ENCODE measurements at regions not wholly inside any gene's neighbourhood (a gene's known extent, or its start where the extent isn't known, plus 50 kb on each side); places are given as distances from the start of the nearest gene placed in this dataset.
A peak's percentile ranks its signal among the peaks of the same experiment; 100 is the strongest.

- DNase-seq = no peak
Observed at GRCh38 chr18:42561521-42561920, 554.0 kb downstream of the RIT2 start.

GRCh38 chr18:42563995-42564394, 551.5 kb downstream of the RIT2 start:
- no peak for DNase-seq

GRCh38 chr18:42564761-42565160, 550.7 kb downstream of the RIT2 start:
- no peak for DNase-seq

- DNase-seq = no peak
Observed at GRCh38 chr18:42568773-42569172, 546.7 kb downstream of the RIT2 start.

GRCh38 chr18:42574871-42575270, 540.6 kb downstream of the RIT2 start:
- DNase-seq = peak; percentile 8

- no peak for DNase-seq
Observed at GRCh38 chr18:42576124-42576523, 539.4 kb downstream of the RIT2 start.

- DNase-seq = no peak
Observed at GRCh38 chr18:42578792-42579191, 536.7 kb downstream of the RIT2 start.

GRCh38 chr18:42582266-42582665, 533.2 kb downstream of the RIT2 start:
- DNase-seq = no peak

- DNase-seq = no peak
Observed at GRCh38 chr18:42583283-42583731, 532.2 kb downstream of the RIT2 start.

- no peak for DNase-seq
Observed at GRCh38 chr18:42586601-42587000, 528.9 kb downstream of the RIT2 start.

GRCh38 chr18:42588786-42589185, 526.7 kb downstream of the RIT2 start:
- no peak for DNase-seq

GRCh38 chr18:42604820-42605219, 510.7 kb downstream of the RIT2 start:
- no peak for DNase-seq

GRCh38 chr18:42606886-42607495, 508.5 kb downstream of the RIT2 start:
- no peak for DNase-seq

- no peak for DNase-seq
Observed at GRCh38 chr18:42611134-42611533, 504.4 kb downstream of the RIT2 start.

GRCh38 chr18:42614619-42615293, 500.7 kb downstream of the RIT2 start:
- no peak for DNase-seq

GRCh38 chr18:42617221-42617620, 498.3 kb downstream of the RIT2 start:
- DNase-seq = no peak

GRCh38 chr18:42619771-42620170, 495.7 kb downstream of the RIT2 start:
- no peak for DNase-seq

GRCh38 chr18:42620657-42621056, 494.8 kb downstream of the RIT2 start:
- no peak for DNase-seq

GRCh38 chr18:42623935-42624334, 491.6 kb downstream of the RIT2 start:
- DNase-seq = peak; percentile 33

GRCh38 chr18:42632801-42633200, 482.7 kb downstream of the RIT2 start:
- no peak for DNase-seq

GRCh38 chr18:42635378-42636048, 480.0 kb downstream of the RIT2 start:
- no peak for DNase-seq

- no peak for DNase-seq
Observed at GRCh38 chr18:42636309-42636708, 479.2 kb downstream of the RIT2 start.

- no peak for DNase-seq
Observed at GRCh38 chr18:42640160-42640559, 475.3 kb downstream of the RIT2 start.

- no peak for DNase-seq
Observed at GRCh38 chr18:42641996-42642395, 473.5 kb downstream of the RIT2 start.

All from NCI-H2227 treated with DMSO at 0.1 percent for 48 hours (cell line).